H1 (cell line): ENCODE measurements at regions not wholly inside any gene's neighbourhood (a gene's known extent, or its start where the extent isn't known, plus 50 kb on each side); places are given as distances from the start of the nearest gene placed in this dataset.

ENCODE experiments used
- CTCF ChIA-PET: fragments of 300-600 bp; sonication (Branson Sonifier 250); formaldehyde crosslinking; loops from one replicate; lab custom pipeline; 2021; ENCODE audit not compliant: partially characterized antibody; lab: Charles Lee
- POLR2A ChIA-PET: fragments of 300-600 bp; sonication (Branson Sonifier 250); formaldehyde crosslinking; loops from one replicate; lab custom pipeline; 2021; ENCODE audit warnings: inconsistent platforms; ENCODE audit not compliant: partially characterized antibody; lab: Charles Lee
- DNase-seq, 2 experiments: peaks; one replicate each; pipeline versions ENCODE4 v3.0.0 to v3.0.0-alpha.2; 2010 to 2022; ENCODE audit warnings: low spot score in 2 of 2, low read depth in 1 of 2, mixed read lengths in 1 of 2
- FAIRE-seq: peaks from 2 replicates; lab custom pipeline; 2011; peaks lifted over from hg19 to GRCh38; lab: Jason Lieb, UNC
- H2AFZ ChIP-seq: 2 replicates; pipeline ENCODE4 v1.8.1; 2012; ENCODE audit warnings: low read length, inconsistent platforms
- H2AK5ac ChIP-seq: 2 replicates; pipeline ENCODE4 v1.6.1; 2013; ENCODE audit warnings: low read depth, low read length
- H2BK120ac ChIP-seq: replicated peaks from 2 replicates; pipeline ENCODE3; 2013; ENCODE audit warnings: low read depth, low read length, inconsistent platforms
- H2BK12ac ChIP-seq: 2 replicates; pipeline ENCODE4 v1.6.1; 2013; ENCODE audit warnings: low read depth, low read length
- H2BK15ac ChIP-seq: 2 replicates; pipeline ENCODE4 v1.6.1; 2013; ENCODE audit warnings: low read length
- H2BK20ac ChIP-seq: 2 replicates; pipeline ENCODE4 v1.6.1; 2013; ENCODE audit warnings: low read length
- H2BK5ac ChIP-seq: 2 replicates; pipeline ENCODE4 v1.6.1; 2013; ENCODE audit warnings: low read depth, low read length
- H3K14ac ChIP-seq: 2 replicates; pipeline ENCODE4 v1.6.1; 2013; ENCODE audit warnings: inconsistent platforms; ENCODE audit not compliant: insufficient read length
- H3K18ac ChIP-seq: 2 replicates; pipeline ENCODE4 v1.6.1; 2013; ENCODE audit warnings: low read length; ENCODE audit errors: extremely low read depth
- H3K23ac ChIP-seq: 2 replicates; pipeline ENCODE4 v1.6.1; 2013; ENCODE audit warnings: inconsistent platforms; ENCODE audit not compliant: insufficient read length
- H3K23me2 ChIP-seq: 2 replicates; pipeline ENCODE4 v1.6.1; 2013; ENCODE audit warnings: low read depth, low read length
- H3K27ac ChIP-seq: 2 replicates; pipeline ENCODE4 v1.6.1; 2011; ENCODE audit warnings: low read depth, low read length, inconsistent platforms
- H3K27me3 ChIP-seq, 4 experiments: replicated peaks in 1 of 4; 1 replicate in 1 of 4; 2 replicates in 3 of 4; pipeline versions ENCODE4 v1.6.1 to v1.8.1; 2011 to 2013; ENCODE audit warnings: low read length in 3 of 4, mild to moderate bottlenecking in 3 of 4, inconsistent platforms in 2 of 4, mixed read lengths in 2 of 4, moderate library complexity in 1 of 4; ENCODE audit not compliant: control insufficient read depth in 3 of 4, insufficient read depth in 3 of 4; ENCODE audit errors: extremely low read depth in 1 of 4
- H3K36me3 ChIP-seq, 4 experiments: 2 replicates each; pipeline versions ENCODE4 v1.6.1 to v1.8.1; 2011 to 2013; ENCODE audit warnings: mild to moderate bottlenecking in 4 of 4, low read length in 3 of 4, moderate library complexity in 2 of 4, control low read depth in 1 of 4, inconsistent platforms in 1 of 4; ENCODE audit not compliant: insufficient read depth in 4 of 4, control insufficient read depth in 2 of 4
- H3K4ac ChIP-seq: replicated peaks from 2 replicates; pipeline ENCODE3; 2013; ENCODE audit warnings: low read length, low read depth, mixed read lengths, inconsistent platforms; ENCODE audit not compliant: insufficient read length
- H3K4me1 ChIP-seq, 4 experiments: replicated peaks in 1 of 4; 1 replicate in 1 of 4; 2 replicates in 3 of 4; pipeline versions ENCODE4 v1.6.1 to v1.8.1; 2011 to 2013; ENCODE audit warnings: low read length in 3 of 4, inconsistent platforms in 2 of 4, mixed read lengths in 1 of 4; ENCODE audit not compliant: insufficient read depth in 4 of 4, control insufficient read depth in 3 of 4
- H3K4me2 ChIP-seq, 2 experiments: 2 replicates each; pipeline versions ENCODE4 v1.6.1 to v1.8.1; 2011 to 2013; ENCODE audit warnings: low read depth in 2 of 2, low read length in 2 of 2, control low read depth in 1 of 2, inconsistent platforms in 1 of 2, mild to moderate bottlenecking in 1 of 2; ENCODE audit not compliant: insufficient read depth in 1 of 2
- H3K4me3 ChIP-seq, 4 experiments: fragments of 200-600, 300-600 bp in 1 of 4; sonication (generic), shearing (Covaris generic), sonication (Bioruptor Twin) in 1 of 4; 2 replicates each; pipeline versions ENCODE4 v1.5.1 to v1.8.1; 2011 to 2016; ENCODE audit warnings: low read length in 4 of 4, low read depth in 3 of 4, control low read depth in 2 of 4, inconsistent platforms in 2 of 4, mild to moderate bottlenecking in 2 of 4, mixed read lengths in 1 of 4, moderate library complexity in 1 of 4; ENCODE audit not compliant: insufficient read depth in 2 of 4; ENCODE audit errors: extremely low read depth in 1 of 4
- H3K56ac ChIP-seq: replicated peaks from 2 replicates; pipeline ENCODE3; 2013; ENCODE audit warnings: low read depth, mild to moderate bottlenecking, mixed read lengths, low read length, inconsistent platforms; ENCODE audit not compliant: insufficient read length
- H3K79me1 ChIP-seq: 2 replicates; pipeline ENCODE4 v1.6.1; 2013; ENCODE audit warnings: low read depth, low read length, control low read depth
- H3K79me2 ChIP-seq, 2 experiments: 2 replicates each; pipeline versions ENCODE4 v1.6.1 to v1.8.1; 2012 to 2013; ENCODE audit warnings: low read length in 2 of 2, mild to moderate bottlenecking in 2 of 2, inconsistent platforms in 1 of 2; ENCODE audit not compliant: insufficient read depth in 2 of 2, control insufficient read depth in 1 of 2
- H3K9ac ChIP-seq, 4 experiments: replicated peaks in 1 of 4; 1 replicate in 1 of 4; 2 replicates in 3 of 4; pipeline versions ENCODE4 v1.6.1 to v1.8.1; 2011 to 2013; ENCODE audit warnings: low read depth in 3 of 4, low read length in 3 of 4, control low read depth in 2 of 4, mild to moderate bottlenecking in 2 of 4, moderate library complexity in 2 of 4, inconsistent platforms in 1 of 4; ENCODE audit errors: extremely low read depth in 1 of 4
- H3K9me3 ChIP-seq, 2 experiments: 2 replicates each; pipeline versions ENCODE4 v1.6.1 to v1.8.1; 2012 to 2013; ENCODE audit warnings: mild to moderate bottlenecking in 2 of 2, moderate library complexity in 2 of 2, control low read depth in 1 of 2, inconsistent platforms in 1 of 2, low read depth in 1 of 2, low read length in 1 of 2, mixed read lengths in 1 of 2; ENCODE audit not compliant: insufficient read depth in 2 of 2
- H4K20me1 ChIP-seq, 2 experiments: replicated peaks in 1 of 2; 2 replicates each; pipeline versions ENCODE3 to v1.8.1; 2011 to 2013; ENCODE audit warnings: inconsistent platforms in 2 of 2, low read length in 2 of 2, mild to moderate bottlenecking in 1 of 2; ENCODE audit not compliant: insufficient read depth in 2 of 2, control insufficient read depth in 1 of 2
- H4K5ac ChIP-seq: 2 replicates; pipeline ENCODE4 v1.6.1; 2013; ENCODE audit warnings: low read length, low read depth, mixed read lengths, inconsistent platforms; ENCODE audit not compliant: insufficient read length
- H4K8ac ChIP-seq: 2 replicates; pipeline ENCODE4 v1.8.0; 2013; ENCODE audit warnings: mild to moderate bottlenecking, moderate library complexity, low read length, inconsistent platforms; ENCODE audit not compliant: insufficient read depth; ENCODE audit errors: extremely low read depth
- H4K91ac ChIP-seq: replicated peaks from 2 replicates; pipeline ENCODE3; 2013; ENCODE audit warnings: low read length, mixed read lengths, inconsistent platforms; ENCODE audit not compliant: insufficient read length
- BCL11A ChIP-seq, 2 experiments: IDR thresholded peaks; one replicate each; pipeline ENCODE4 v1.6.1; 2011; ENCODE audit warnings: low read depth in 2 of 2, low read length in 2 of 2, mild to moderate bottlenecking in 2 of 2
- CBX5 ChIP-seq: fragments of 300-800, 300-1000 bp; sonication (generic); IDR thresholded peaks from 2 replicates; pipeline ENCODE4 v1.7.1; 2016; ENCODE audit warnings: antibody characterized with exemption, low read length, low read depth
- CBX8 ChIP-seq: fragments of 300-800, 300-1000 bp; sonication (generic); IDR thresholded peaks from 2 replicates; pipeline ENCODE4 v1.7.1; 2016; ENCODE audit warnings: low read depth, low read length, borderline replicate concordance
- EGR1 ChIP-seq: IDR thresholded peaks from 2 replicates; pipeline ENCODE4 v1.6.1; 2011; ENCODE audit warnings: low read depth, low read length, borderline replicate concordance
- EP300 ChIP-seq, 2 experiments: IDR thresholded peaks; 1 replicate in 1 of 2; 2 replicates in 1 of 2; pipeline ENCODE4 v1.6.1; 2011 to 2012; ENCODE audit warnings: low read depth in 2 of 2, low read length in 2 of 2, mild to moderate bottlenecking in 2 of 2, borderline replicate concordance in 1 of 2, inconsistent platforms in 1 of 2, moderate library complexity in 1 of 2
- JUND ChIP-seq: IDR thresholded peaks from 2 replicates; pipeline ENCODE4 v1.6.1; 2011; ENCODE audit warnings: mild to moderate bottlenecking, improper control_type of control experiment, low read length
- KDM4A ChIP-seq: IDR thresholded peaks from one replicate; pipeline ENCODE4 v1.7.1; 2012; ENCODE audit warnings: low read depth, mild to moderate bottlenecking, moderate library complexity, low read length, inconsistent platforms; ENCODE audit not compliant: severe bottlenecking
- POU5F1 ChIP-seq: IDR thresholded peaks from 2 replicates; pipeline ENCODE4 v1.6.1; 2011; ENCODE audit warnings: low read depth, mild to moderate bottlenecking, low read length, moderate library complexity
- SIX5 ChIP-seq: IDR thresholded peaks from 2 replicates; pipeline ENCODE4 v1.6.1; 2011; ENCODE audit warnings: mild to moderate bottlenecking, low read depth, low read length
- SP1 ChIP-seq: IDR thresholded peaks from 2 replicates; pipeline ENCODE4 v1.6.1; 2011; ENCODE audit warnings: low read depth, low read length
- SRF ChIP-seq: IDR thresholded peaks from 2 replicates; pipeline ENCODE4 v1.6.1; 2011; ENCODE audit warnings: mild to moderate bottlenecking, low read depth, low read length, moderate library complexity
- TBP ChIP-seq: IDR thresholded peaks from 2 replicates; pipeline ENCODE4 v1.6.1; 2011; ENCODE audit warnings: low read depth, low read length, improper control_type of control experiment
- WGBS, 2 experiments: shearing (Covaris generic) in 1 of 2; methylation state at CpG; one replicate each; pipeline versions ENCODE4 v1.1.6 to v1.1.7; 2013 to 2015; ENCODE audit warnings: low lambda C conversion rate in 2 of 2, mixed read lengths in 2 of 2, inconsistent platforms in 1 of 2, low coverage in 1 of 2, missing lambda C conversion rate in 1 of 2; ENCODE audit not compliant: insufficient replicate concordance in 2 of 2, insufficient coverage in 1 of 2, insufficient read length in 1 of 2; ENCODE audit errors: extremely low coverage in 1 of 2, missing lambda C conversion rate in 1 of 2; 5-methylcytosine and 5-hydroxymethylcytosine counted together
- TF ChIP-seq, protein P1 (sequence below): IDR thresholded peaks from 2 replicates; pipeline ENCODE4 v1.6.1; 2011; ENCODE audit warnings: low read depth, mild to moderate bottlenecking, low read length; ENCODE audit not compliant: insufficient read depth

DNA sequence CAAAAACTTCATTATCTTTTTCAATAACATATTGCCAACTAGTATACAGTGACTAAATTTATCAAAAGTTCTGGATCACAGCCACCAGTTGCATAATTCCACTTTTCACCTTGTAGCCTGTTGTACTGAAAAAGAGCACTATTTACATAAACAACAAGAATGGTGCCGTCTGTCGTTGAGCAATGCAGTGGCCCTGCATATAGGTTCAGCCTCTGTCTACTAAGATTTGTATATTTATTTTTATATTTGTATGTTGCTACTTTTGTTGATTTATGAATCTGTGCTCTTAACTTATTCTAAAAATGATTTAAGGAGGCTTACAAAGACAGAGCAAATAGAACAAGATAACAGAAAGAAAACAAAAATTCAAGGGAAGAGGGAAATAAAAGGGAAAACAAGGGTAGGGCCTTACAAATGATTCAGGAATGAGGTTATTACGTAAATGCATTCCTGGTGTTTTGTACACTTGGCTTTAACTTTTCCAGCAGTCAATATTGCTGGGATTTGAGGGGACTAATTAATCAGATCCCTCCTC is 257.6 kb upstream of the STT3B start:
- H2AFZ ChIP-seq: no peak overlapping the region

More for the DNA sequence above, 257.6 kb upstream of the STT3B start:
- Histone ChIP-seq H2AK5ac (no peak overlapping the region), H3K36me3 (no peaks in the 10 kb centered on the region), H4K8ac (no peak overlapping the region), H3K9ac (no peak overlapping the region), H2BK20ac (no peak overlapping the region), H4K5ac (no peak overlapping the region), H3K79me1 (no peaks in the 10 kb centered on the region), H3K4me2 (no peak overlapping the region), H3K27me3 (no peaks in the 10 kb centered on the region), H3K23me2 (no peaks in the 10 kb centered on the region), H3K79me2 (no peaks in the 10 kb centered on the region), H3K56ac (no peak overlapping the region), H3K23ac (no peak overlapping the region), H3K4me3 (no peak overlapping the region), H4K91ac (no peak overlapping the region), H3K4me1 (peaks cover 0 to 6% (median 1%) of the 10 kb centered on the region in 4 experiments; a peak in 3 of 7 replicates), H3K4ac (no peak overlapping the region), H4K20me1 (no peaks in the 10 kb centered on the region), H2BK5ac (no peak overlapping the region), H2BK120ac (no peak overlapping the region), H3K14ac (no peak overlapping the region), H3K27ac (no peak overlapping the region), H2BK15ac (no peak overlapping the region), H2BK12ac (no peak overlapping the region), H3K9me3 (no peaks in the 10 kb centered on the region), H3K18ac (no peak overlapping the region)
- TF ChIP-seq TBP (no peak), EP300 (IDR thresholded peaks at IDR 0.05; ENCODE audit: borderline replicate concordance in 1 of 2, low read depth in 2 of 2, low read length in 2 of 2) (no peak), BCL11A (IDR thresholded peaks at IDR 0.05; ENCODE audit: low read depth in 2 of 2, low read length in 2 of 2) (no peak), KDM4A (no peak), CBX8 (no peak), CBX5 (no peak), SRF (no peak), EGR1 (no peak), SIX5 (no peak), POU5F1 (no peak), JUND (no peak), SP1 (no peak)
- TF ChIP-seq, protein P1, sequence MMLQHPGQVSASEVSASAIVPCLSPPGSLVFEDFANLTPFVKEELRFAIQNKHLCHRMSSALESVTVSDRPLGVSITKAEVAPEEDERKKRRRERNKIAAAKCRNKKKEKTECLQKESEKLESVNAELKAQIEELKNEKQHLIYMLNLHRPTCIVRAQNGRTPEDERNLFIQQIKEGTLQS: no peak
- DNase-seq: no peak
- ChIA-PET POLR2A (no interaction called here), CTCF (interaction anchor here (1.3 kb wide), 1 partner anchor 14 kb away, joined by 3 read pairs; no protein-coding TSS in a partner anchor)
- no peak for FAIRE-seq
- WGBS, 2 experiments: 84% methylated on average over 3 of the region's 3 CpGs; no CpG with 5 or more reads in 1 of the 2 experiments
